Psoas muscle (tissue), 7 donors: ENCODE measurements at regions not wholly inside any gene's neighbourhood (a gene's known extent, or its start where the extent isn't known, plus 50 kb on each side); places are given as distances from the start of the nearest gene placed in this dataset.

ENCODE experiments used
- ATAC-seq, 4 donors: fragments of 200-7000 bp; cut with Tn5 transposase; one replicate each; pipeline ENCODE4 v1.9.1; 2020; ENCODE audit warnings: moderate library complexity in 3 of 4, mild to moderate bottlenecking in 2 of 4
- DNase-seq, 2 donors: peaks; one replicate each; pipeline ENCODE4 v3.0.0-alpha.2; 2020
- H3K27ac ChIP-seq: fragments of 200-600 bp; one replicate; pipeline ENCODE4 v1.8.0; 2022
- H3K27me3 ChIP-seq, 3 donors: fragments of 200-600 bp in 1 of 3; one replicate each; pipeline versions ENCODE4 v1.6.1 to v1.8.0; 2013 to 2022; ENCODE audit warnings: low read length in 2 of 3, mild to moderate bottlenecking in 2 of 3, moderate library complexity in 1 of 3; ENCODE audit not compliant: insufficient read depth in 3 of 3
- H3K36me3 ChIP-seq, 2 donors: fragments of 200-600 bp in 1 of 2; one replicate each; pipeline versions ENCODE4 v1.6.1 to v1.8.0; 2013 to 2022; ENCODE audit warnings: low read depth in 1 of 2, mild to moderate bottlenecking in 1 of 2, moderate library complexity in 1 of 2; ENCODE audit not compliant: insufficient read depth in 1 of 2
- H3K4me1 ChIP-seq: fragments of 200-600 bp; one replicate; pipeline ENCODE4 v1.8.0; 2022
- H3K4me3 ChIP-seq: fragments of 200-600 bp; one replicate; pipeline ENCODE4 v1.8.0; 2022; ENCODE audit warnings: mild to moderate bottlenecking
- H3K9me3 ChIP-seq: fragments of 200-600 bp; one replicate; pipeline ENCODE4 v1.8.0; 2022
- CTCF ChIP-seq: fragments of 200-600 bp; IDR thresholded peaks from one replicate; pipeline ENCODE4 v1.8.0; 2022; ENCODE audit warnings: antibody characterized with exemption
- WGBS, 3 donors: extraction: QIAGEN DNeasy Blood & Tissue Kit; methylation state at CpG; one replicate each; pipeline versions ENCODE4 v1.1.6 to v1.1.7; 2013; 5-methylcytosine and 5-hydroxymethylcytosine counted together
- intact Hi-C, 2 donors: fragments of 100-400 bp; cut with DNase I; formaldehyde crosslinking; loops; one replicate each; pipeline versions ENCODE4 v1.11.0 to v1.14.2; 2022
- donor health status: healthy with polysubstance abuse.
- donor health status: DM: no; HTN: no; CAD: no; lungs with moderate emphysema.
- donor health status: Bipolar disorder and iron deficiency.
- donor health status: healthy.
- donor health status: DM: yes; HTN: yes; CAD: no.
- donor health status: DM: no; HTN: no; CAD: no.
- donor health status: DM: yes; HTN: yes; CAD: no.

GRCh38 chr11:130712480-130712879, 203.8 kb downstream of the SNX19 start:
- intact Hi-C loops = no loop called here
- ATAC-seq = no peak
- Histone ChIP-seq H3K36me3 (no peaks in the 10 kb centered on the region), H3K27me3 (no peaks in the 10 kb centered on the region), H3K27ac (no peak overlapping the region), H3K4me3 (no peak overlapping the region), H3K4me1 (no peaks in the 10 kb centered on the region), H3K9me3 (no peaks in the 10 kb centered on the region)
- DNase-seq = no peak
- TF ChIP-seq CTCF = no peak

GRCh38 chr11:130715085-130715876, 201.0 kb downstream of the SNX19 start:
- WGBS, 3 donors = 33 to 55% (median 35%) methylated on average over 4 of the region's 4 CpGs
- no peaks in the 10 kb centered on the region for H3K9me3 ChIP-seq
- TF ChIP-seq CTCF = no peak
- ATAC-seq (no peak), DNase-seq (no peak)
- no peaks in the 10 kb centered on the region for H3K4me1 ChIP-seq
- H3K27ac ChIP-seq = no peak overlapping the region
- H3K36me3 ChIP-seq = no peaks in the 10 kb centered on the region
- intact Hi-C loops = no loop called here
- no peaks in the 10 kb centered on the region for H3K27me3 ChIP-seq
- no peak overlapping the region for H3K4me3 ChIP-seq

GRCh38 chr11:130715877-130716220, 200.4 kb downstream of the SNX19 start:
- H3K36me3 ChIP-seq = no peaks in the 10 kb centered on the region
- no peak for DNase-seq
- no peaks in the 10 kb centered on the region for H3K9me3 ChIP-seq
- WGBS, 3 donors = 66 to 71% (median 68%) methylated on average over 1 of the region's 1 CpG
- TF ChIP-seq CTCF = no peak
- H3K27me3 ChIP-seq = peaks cover 0 to 3% (median 0%) of the 10 kb centered on the region in 3 donors
- no peak for ATAC-seq
- H3K4me1 ChIP-seq = no peaks in the 10 kb centered on the region
- no peak overlapping the region for H3K4me3 ChIP-seq
- intact Hi-C loops = no loop called here
- no peak overlapping the region for H3K27ac ChIP-seq

GRCh38 chr11:130718120-130718519, 198.2 kb downstream of the SNX19 start:
- H3K4me3 ChIP-seq = no peak overlapping the region
- 22 to 52% (median 30%) methylated on average over 6 of the region's 6 CpGs for WGBS, 3 donors
- H3K4me1 ChIP-seq = no peaks in the 10 kb centered on the region
- no peak overlapping the region for H3K27ac ChIP-seq
- H3K27me3 ChIP-seq = peaks cover 0 to 6% (median 0%) of the 10 kb centered on the region in 3 donors
- peak in 1 of 2 donors; percentile 66 for DNase-seq
- no peak for TF ChIP-seq CTCF
- intact Hi-C loops = no loop called here
- ATAC-seq = peak in 2 of 4 donors; percentile 35 to 49
- no peaks in the 10 kb centered on the region for H3K36me3 ChIP-seq
- no peaks in the 10 kb centered on the region for H3K9me3 ChIP-seq
